Spleen (tissue), 11 donors: ENCODE measurements at regions not wholly inside any gene's neighbourhood (a gene's known extent, or its start where the extent isn't known, plus 50 kb on each side); places are given as distances from the start of the nearest gene placed in this dataset.

Experiments used
- DNase-seq: peaks from one replicate; pipeline ENCODE4 v3.0.0-alpha.2; 2020
- H3K27ac ChIP-seq, 8 donors: fragments of 200-600 bp; sonication (generic) in 7 of 8; 1 replicate in 4 of 8; 2 replicates in 4 of 8; pipeline versions ENCODE4 v1.5.0 to v1.8.0; 2016 to 2021; ENCODE audit warnings: inconsistent platforms in 4 of 8, mild to moderate bottlenecking in 4 of 8, moderate library complexity in 1 of 8
- H3K27me3 ChIP-seq, 7 donors: fragments of 200-600 bp; sonication (generic) in 6 of 7; replicated peaks in 1 of 7; 1 replicate in 4 of 7; 2 replicates in 3 of 7; pipeline versions ENCODE4 v1.5.0 to v1.8.0; 2016 to 2021; ENCODE audit warnings: inconsistent platforms in 3 of 7, mild to moderate bottlenecking in 1 of 7
- H3K36me3 ChIP-seq, 6 donors: fragments of 200-600 bp; sonication (generic) in 5 of 6; 1 replicate in 4 of 6; 2 replicates in 2 of 6; pipeline versions ENCODE4 v1.5.0 to v1.8.0; 2016 to 2021; ENCODE audit warnings: inconsistent platforms in 2 of 6
- H3K4me1 ChIP-seq, 6 donors: fragments of 200-600 bp; sonication (generic) in 5 of 6; 1 replicate in 3 of 6; 2 replicates in 3 of 6; pipeline versions ENCODE4 v1.5.0 to v1.8.0; 2016 to 2021; ENCODE audit warnings: inconsistent platforms in 3 of 6
- H3K4me3 ChIP-seq, 8 donors: fragments of 200-600 bp; sonication (generic) in 7 of 8; 1 replicate in 4 of 8; 2 replicates in 4 of 8; pipeline versions ENCODE4 v1.5.0 to v1.8.0; 2016 to 2021; ENCODE audit warnings: inconsistent platforms in 4 of 8, mild to moderate bottlenecking in 4 of 8, moderate library complexity in 2 of 8
- H3K9me3 ChIP-seq, 8 donors: fragments of 200-600 bp; sonication (generic) in 7 of 8; 1 replicate in 4 of 8; 2 replicates in 4 of 8; pipeline versions ENCODE4 v1.5.0 to v1.8.0; 2016 to 2021; ENCODE audit warnings: inconsistent platforms in 4 of 8
- POLR2A ChIP-seq, 3 donors: fragments of 450-650 bp; IDR thresholded peaks; one replicate each; pipeline ENCODE4 v1.5.1; 2017; ENCODE audit warnings: antibody characterized with exemption in 3 of 3, mild to moderate bottlenecking in 1 of 3
- POLR2AphosphoS5 ChIP-seq, 3 donors: sonication (generic); formaldehyde crosslinking; IDR thresholded peaks; one replicate each; pipeline ENCODE4 v1.5.1; 2017; ENCODE audit warnings: antibody characterized with exemption in 3 of 3
- WGBS, 5 donors: extraction: QIAGEN DNeasy Blood & Tissue Kit in 3 of 5; methylation state at CpG; one replicate each; pipeline versions ENCODE4 v1.1.5 to v1.1.7; 2013 to 2018; 5-methylcytosine and 5-hydroxymethylcytosine counted together
- intact Hi-C: fragments of 100-400 bp; cut with DNase I; formaldehyde crosslinking; loops from one replicate; pipeline ENCODE4 v1.15.0; 2023; ENCODE audit warnings: low total_unique reads
- TF ChIP-seq, protein P1 (sequence below), 11 experiments: fragments of 200-600 bp in 7 of 11; fragments of 450-650 bp in 4 of 11; sonication (generic) in 4 of 11; IDR thresholded peaks in 8 of 11; conservative IDR thresholded peaks in 3 of 11; 1 replicate in 7 of 11; 2 replicates in 4 of 11; pipeline versions ENCODE4 v1.4.0 to v1.8.0; 2016 to 2021; ENCODE audit warnings: antibody characterized with exemption in 11 of 11, inconsistent platforms in 4 of 11, mild to moderate bottlenecking in 1 of 11
- donor health status: healthy with polysubstance abuse.
- donor health status: DM: no; HTN: no; CAD: no; lungs with moderate emphysema.
- donor health status: DM: no; HTN: no; CAD: no.
- donor health status: Bipolar disorder and iron deficiency.
- donor health status: healthy.
- donor health status: DM: no; HTN: no; CAD: no.
- donor health status: DM: yes; HTN: yes; CAD: no.

DNA sequence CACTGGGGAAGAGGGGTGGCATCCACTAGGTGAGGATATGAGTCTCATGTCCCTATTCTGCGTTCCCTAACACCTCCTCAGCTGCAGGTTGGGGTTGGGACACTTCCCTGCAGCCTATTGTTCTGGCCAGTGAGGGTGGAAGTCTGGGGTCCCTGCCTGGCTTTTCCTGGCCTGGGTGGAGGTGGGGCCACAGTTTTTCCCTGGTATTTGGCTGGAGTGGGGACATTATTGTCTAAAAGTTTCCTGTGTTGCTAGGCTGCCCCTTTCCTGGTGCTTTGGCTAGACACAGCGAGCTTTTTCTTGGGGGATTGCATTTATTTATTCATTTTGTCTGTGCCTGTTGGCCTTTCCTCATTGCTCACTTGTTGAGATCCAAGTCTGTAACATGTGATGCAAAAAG is 559.5 kb upstream of the IGFBP3 start:
- no peak for DNase-seq
- Histone ChIP-seq H3K27me3 (no peaks in the 10 kb centered on the region), H3K4me1 (no peaks in the 10 kb centered on the region), H3K36me3 (no peaks in the 10 kb centered on the region), H3K9me3 (peaks cover 0 to 27% (median 7%) of the 10 kb centered on the region in 8 donors), H3K27ac (no peak overlapping the region), H3K4me3 (no peak overlapping the region)
- intact Hi-C loops, result no loop called here
- WGBS, 5 donors, result 41 to 67% (median 61%) methylated on average over 2 of the region's 2 CpGs
- no peak for TF ChIP-seq POLR2AphosphoS5 (IDR thresholded peaks at IDR 0.05)
- no peak for TF ChIP-seq POLR2A (IDR thresholded peaks at IDR 0.05)
- TF ChIP-seq, protein P1, sequence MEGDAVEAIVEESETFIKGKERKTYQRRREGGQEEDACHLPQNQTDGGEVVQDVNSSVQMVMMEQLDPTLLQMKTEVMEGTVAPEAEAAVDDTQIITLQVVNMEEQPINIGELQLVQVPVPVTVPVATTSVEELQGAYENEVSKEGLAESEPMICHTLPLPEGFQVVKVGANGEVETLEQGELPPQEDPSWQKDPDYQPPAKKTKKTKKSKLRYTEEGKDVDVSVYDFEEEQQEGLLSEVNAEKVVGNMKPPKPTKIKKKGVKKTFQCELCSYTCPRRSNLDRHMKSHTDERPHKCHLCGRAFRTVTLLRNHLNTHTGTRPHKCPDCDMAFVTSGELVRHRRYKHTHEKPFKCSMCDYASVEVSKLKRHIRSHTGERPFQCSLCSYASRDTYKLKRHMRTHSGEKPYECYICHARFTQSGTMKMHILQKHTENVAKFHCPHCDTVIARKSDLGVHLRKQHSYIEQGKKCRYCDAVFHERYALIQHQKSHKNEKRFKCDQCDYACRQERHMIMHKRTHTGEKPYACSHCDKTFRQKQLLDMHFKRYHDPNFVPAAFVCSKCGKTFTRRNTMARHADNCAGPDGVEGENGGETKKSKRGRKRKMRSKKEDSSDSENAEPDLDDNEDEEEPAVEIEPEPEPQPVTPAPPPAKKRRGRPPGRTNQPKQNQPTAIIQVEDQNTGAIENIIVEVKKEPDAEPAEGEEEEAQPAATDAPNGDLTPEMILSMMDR (IDR thresholded peaks at IDR 0.05 in 8 of 11, conservative IDR thresholded peaks at IDR 0.05 in 3 of 11), result no peak

DNA sequence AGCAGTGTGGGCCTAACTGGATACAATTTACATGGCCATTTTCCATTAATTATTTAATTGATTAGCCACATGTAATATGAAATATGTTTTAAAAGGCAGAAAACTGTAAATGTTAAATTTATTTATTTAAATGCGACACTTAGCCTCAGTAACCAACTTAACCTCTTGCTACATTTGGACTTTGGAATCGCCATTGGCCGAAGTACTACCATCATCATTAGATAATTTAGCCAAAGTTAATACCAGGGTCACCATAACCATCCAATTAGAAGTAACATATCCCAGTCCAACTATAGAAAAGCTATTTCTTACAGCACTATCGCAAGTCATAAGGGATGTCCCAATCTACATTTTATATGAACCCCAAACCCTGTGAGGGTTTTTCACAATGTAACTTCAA is 558.6 kb upstream of the IGFBP3 start:
- Histone ChIP-seq H3K27me3 (no peaks in the 10 kb centered on the region), H3K36me3 (no peaks in the 10 kb centered on the region), H3K9me3 (peaks cover 0 to 35% (median 13%) of the 10 kb centered on the region in 8 donors), H3K4me1 (no peaks in the 10 kb centered on the region), H3K27ac (no peak overlapping the region), H3K4me3 (no peak overlapping the region)
- intact Hi-C loops, result no loop called here
- DNase-seq, result no peak
- WGBS, 5 donors, result 90 to 99% (median 95%) methylated on average over 4 of the region's 4 CpGs
- no peak for TF ChIP-seq POLR2AphosphoS5 (IDR thresholded peaks at IDR 0.05)
- TF ChIP-seq, protein P1 (IDR thresholded peaks at IDR 0.05 in 8 of 11, conservative IDR thresholded peaks at IDR 0.05 in 3 of 11), result no peak
- TF ChIP-seq POLR2A (IDR thresholded peaks at IDR 0.05), result no peak

DNA sequence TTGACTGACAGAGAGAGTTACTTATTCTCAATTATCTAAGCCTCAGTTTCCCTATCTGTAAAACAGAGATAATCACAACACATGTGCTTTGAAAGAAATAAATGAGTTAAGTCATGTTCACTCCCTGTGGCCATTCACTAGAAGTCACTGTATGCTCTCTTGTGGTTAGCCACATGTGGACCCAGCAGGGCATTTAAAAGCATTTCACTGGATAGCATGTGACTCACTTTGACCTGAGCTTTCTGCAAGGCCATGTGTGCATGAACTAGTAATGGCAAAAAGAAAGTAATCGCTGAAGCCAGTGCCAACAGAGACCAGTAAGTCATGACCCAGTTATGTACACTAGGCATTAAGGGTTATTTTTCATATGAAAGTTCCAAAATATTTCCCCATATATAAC is 557.0 kb upstream of the IGFBP3 start:
- H3K27me3 ChIP-seq, result no peaks in the 10 kb centered on the region
- no peak overlapping the region for H3K4me3 ChIP-seq
- H3K4me1 ChIP-seq, result no peaks in the 10 kb centered on the region
- no peak overlapping the region for H3K27ac ChIP-seq
- H3K36me3 ChIP-seq, result no peaks in the 10 kb centered on the region
- intact Hi-C loops, result no loop called here
- TF ChIP-seq POLR2A (IDR thresholded peaks at IDR 0.05), result no peak
- no peak for TF ChIP-seq POLR2AphosphoS5 (IDR thresholded peaks at IDR 0.05)
- TF ChIP-seq, protein P1 (IDR thresholded peaks at IDR 0.05 in 8 of 11, conservative IDR thresholded peaks at IDR 0.05 in 3 of 11), result no peak
- no peak for DNase-seq
- H3K9me3 ChIP-seq, result peaks cover 0 to 50% (median 29%) of the 10 kb centered on the region in 8 donors
- 89 to 100% (median 93%) methylated on average over 1 of the region's 1 CpG for WGBS, 5 donors

DNA sequence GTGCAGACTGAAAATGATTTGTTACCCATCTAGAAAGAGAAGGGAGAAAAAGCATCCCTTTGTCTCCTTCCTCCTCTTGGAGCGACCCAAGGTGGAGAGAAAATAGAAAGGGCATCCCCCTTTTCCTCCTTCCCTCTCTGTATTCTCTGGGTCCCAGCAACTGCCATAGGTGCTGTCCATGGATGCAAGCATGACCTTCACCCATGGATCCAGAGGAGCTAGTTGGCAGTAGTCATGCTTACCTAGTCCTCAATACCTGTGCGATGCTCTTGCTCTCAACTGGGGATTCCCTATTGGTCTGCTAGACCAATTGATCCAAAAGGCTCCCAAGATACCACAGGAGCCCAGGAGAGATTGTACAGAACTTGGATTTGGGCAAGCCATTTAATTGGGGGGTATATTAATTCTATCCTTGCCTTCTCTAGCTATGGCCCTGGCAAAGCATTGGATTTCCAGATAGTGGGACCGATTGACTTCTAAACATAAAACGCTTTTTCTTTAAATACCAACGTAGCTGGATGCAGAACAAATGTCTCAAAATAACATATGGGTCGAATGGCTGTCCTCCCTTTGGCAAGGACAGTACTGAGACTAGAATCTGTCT is 547.8 kb upstream of the IGFBP3 start:
- Histone ChIP-seq H3K4me1 (no peaks in the 10 kb centered on the region), H3K9me3 (peaks cover 29 to 100% (median 99%) of the 10 kb centered on the region in 8 donors), H3K36me3 (no peaks in the 10 kb centered on the region), H3K27me3 (no peaks in the 10 kb centered on the region), H3K4me3 (no peak overlapping the region), H3K27ac (no peak overlapping the region)
- TF ChIP-seq POLR2A (IDR thresholded peaks at IDR 0.05) (no peak), POLR2AphosphoS5 (IDR thresholded peaks at IDR 0.05) (no peak)
- TF ChIP-seq, protein P1 (IDR thresholded peaks at IDR 0.05 in 8 of 11, conservative IDR thresholded peaks at IDR 0.05 in 3 of 11), result no peak
- intact Hi-C loops, result no loop called here
- DNase-seq, result no peak
- WGBS, 5 donors, result 68 to 74% (median 72%) methylated on average over 6 of the region's 6 CpGs
